ENCODE measurements at regions not wholly inside any gene's neighbourhood (a gene's known extent, or its start where the extent isn't known, plus 50 kb on each side); places are given as distances from the start of the nearest gene placed in this dataset.

DNA sequence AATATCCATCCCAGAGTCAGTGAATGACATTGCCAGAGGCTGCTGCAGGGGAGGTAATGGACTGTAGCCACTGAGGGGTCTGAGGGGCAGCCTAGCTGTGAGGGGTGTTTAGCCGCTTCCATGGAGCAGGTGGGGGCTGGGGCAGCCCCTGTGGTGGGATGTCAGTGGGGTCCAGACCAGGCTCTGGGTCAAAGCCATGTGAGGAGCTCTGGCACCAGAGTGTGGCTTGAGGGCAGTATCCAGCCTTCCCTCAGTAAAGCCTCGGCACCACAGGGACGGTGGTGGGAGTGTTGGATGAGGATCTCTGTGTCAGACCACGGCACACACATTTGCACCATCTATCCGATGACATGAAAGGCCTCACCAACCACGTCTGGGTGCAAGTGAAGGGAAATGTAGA is 85.0 kb downstream of the INHBB start:
- TF ChIP-seq, protein P1, sequence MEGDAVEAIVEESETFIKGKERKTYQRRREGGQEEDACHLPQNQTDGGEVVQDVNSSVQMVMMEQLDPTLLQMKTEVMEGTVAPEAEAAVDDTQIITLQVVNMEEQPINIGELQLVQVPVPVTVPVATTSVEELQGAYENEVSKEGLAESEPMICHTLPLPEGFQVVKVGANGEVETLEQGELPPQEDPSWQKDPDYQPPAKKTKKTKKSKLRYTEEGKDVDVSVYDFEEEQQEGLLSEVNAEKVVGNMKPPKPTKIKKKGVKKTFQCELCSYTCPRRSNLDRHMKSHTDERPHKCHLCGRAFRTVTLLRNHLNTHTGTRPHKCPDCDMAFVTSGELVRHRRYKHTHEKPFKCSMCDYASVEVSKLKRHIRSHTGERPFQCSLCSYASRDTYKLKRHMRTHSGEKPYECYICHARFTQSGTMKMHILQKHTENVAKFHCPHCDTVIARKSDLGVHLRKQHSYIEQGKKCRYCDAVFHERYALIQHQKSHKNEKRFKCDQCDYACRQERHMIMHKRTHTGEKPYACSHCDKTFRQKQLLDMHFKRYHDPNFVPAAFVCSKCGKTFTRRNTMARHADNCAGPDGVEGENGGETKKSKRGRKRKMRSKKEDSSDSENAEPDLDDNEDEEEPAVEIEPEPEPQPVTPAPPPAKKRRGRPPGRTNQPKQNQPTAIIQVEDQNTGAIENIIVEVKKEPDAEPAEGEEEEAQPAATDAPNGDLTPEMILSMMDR (IDR thresholded peaks at IDR 0.05), result no peak
- TF ChIP-seq POLR2AphosphoS5 (IDR thresholded peaks at IDR 0.05) (no peak), POLR2A (IDR thresholded peaks at IDR 0.05) (no peak)
